GM18508 (cell line): ENCODE measurements at regions not wholly inside any gene's neighbourhood (a gene's known extent, or its start where the extent isn't known, plus 50 kb on each side); places are given as distances from the start of the nearest gene placed in this dataset.
A peak's percentile ranks its signal among the peaks of the same experiment; 100 is the strongest.

Source experiments
- ATAC-seq: cut with Tn5 transposase; IDR thresholded peaks from one replicate; pipeline ENCODE4 v1.9.1; 2021; ENCODE audit warnings: moderate number of reproducible peaks; ENCODE audit not compliant: insufficient read depth, unreplicated experiment

- no peak for ATAC-seq
Measured at GRCh38 chr1:60988891-60989290, 93.5 kb upstream of the NFIA start.

- ATAC-seq, result no peak
Measured at GRCh38 chr1:60987904-60988303, 94.5 kb upstream of the NFIA start.

GRCh38 chr1:60984062-60984799, 98.1 kb upstream of the NFIA start:
- ATAC-seq, result no peak

GRCh38 chr1:60983701-60984061, 98.7 kb upstream of the NFIA start:
- no peak for ATAC-seq

- ATAC-seq, result no peak
Measured at GRCh38 chr1:60982539-60982938, 99.8 kb upstream of the NFIA start.

GRCh38 chr1:60981357-60981756, 101.0 kb upstream of the NFIA start:
- ATAC-seq, result no peak

- ATAC-seq, result peak; percentile 75
Measured at GRCh38 chr1:60978421-60979357, 103.7 kb upstream of the NFIA start.

- no peak for ATAC-seq
Measured at GRCh38 chr1:60977661-60978060, 104.7 kb upstream of the NFIA start.

- no peak for ATAC-seq
Measured at GRCh38 chr1:60974524-60975372, 107.6 kb upstream of the NFIA start.

- ATAC-seq, result no peak
Measured at GRCh38 chr1:60973668-60974067, 108.7 kb upstream of the NFIA start.

GRCh38 chr1:60972841-60973364, 109.5 kb upstream of the NFIA start:
- no peak for ATAC-seq

- no peak for ATAC-seq
Measured at GRCh38 chr1:60971330-60971729, 111.0 kb upstream of the NFIA start.

GRCh38 chr1:60969971-60970509, 112.3 kb upstream of the NFIA start:
- ATAC-seq, result no peak

- no peak for ATAC-seq
Measured at GRCh38 chr1:60965280-60965854, 117.0 kb upstream of the NFIA start.

GRCh38 chr1:60963167-60963940, 119.0 kb upstream of the NFIA start:
- ATAC-seq, result no peak

- ATAC-seq, result no peak
Measured at GRCh38 chr1:60960891-60961461, 121.4 kb upstream of the NFIA start.

- ATAC-seq, result no peak
Measured at GRCh38 chr1:60959701-60960100, 122.7 kb upstream of the NFIA start.

GRCh38 chr1:60958001-60958400, 124.4 kb upstream of the NFIA start:
- no peak for ATAC-seq

GRCh38 chr1:60956520-60956919, 125.8 kb upstream of the NFIA start:
- ATAC-seq, result no peak
